Mesendoderm (in vitro differentiated cells): ENCODE measurements at regions not wholly inside any gene's neighbourhood (a gene's known extent, or its start where the extent isn't known, plus 50 kb on each side); places are given as distances from the start of the nearest gene placed in this dataset.

ENCODE experiments used
- DNase-seq: peaks from one replicate; pipeline ENCODE4 v3.0.0; 2013
- H2AK5ac ChIP-seq: 2 replicates; pipeline ENCODE4 v1.6.1; 2013; ENCODE audit warnings: low read length, inconsistent platforms
- H2BK120ac ChIP-seq: 2 replicates; pipeline ENCODE4 v1.6.1; 2013; ENCODE audit warnings: low read depth, mild to moderate bottlenecking, low read length, moderate library complexity, mixed read lengths
- H2BK15ac ChIP-seq: replicated peaks from 2 replicates; pipeline ENCODE4 v1.6.1; 2013; ENCODE audit warnings: low read depth, mild to moderate bottlenecking, moderate library complexity
- H2BK5ac ChIP-seq: 2 replicates; pipeline ENCODE4 v1.6.1; 2013; ENCODE audit warnings: low read length, inconsistent platforms
- H3K18ac ChIP-seq: 2 replicates; pipeline ENCODE4 v1.6.1; 2013; ENCODE audit warnings: mild to moderate bottlenecking, low read length, mixed read lengths
- H3K23ac ChIP-seq: one replicate; pipeline ENCODE4 v1.6.1; 2013; ENCODE audit warnings: low read length
- H3K27ac ChIP-seq: 2 replicates; pipeline ENCODE4 v1.5.1; 2013; ENCODE audit warnings: low read depth, mild to moderate bottlenecking, inconsistent platforms, low read length, moderate library complexity
- H3K27me3 ChIP-seq: 2 replicates; pipeline ENCODE4 v1.6.1; 2013; ENCODE audit warnings: low read length, control low read depth, mild to moderate bottlenecking, inconsistent platforms; ENCODE audit not compliant: insufficient read depth, poor library complexity
- H3K36me3 ChIP-seq: 2 replicates; pipeline ENCODE4 v1.6.1; 2013; ENCODE audit warnings: low read length, inconsistent platforms; ENCODE audit not compliant: control insufficient read depth, insufficient read depth
- H3K4ac ChIP-seq: one replicate; pipeline ENCODE4 v1.6.1; 2013; ENCODE audit warnings: low read depth, mild to moderate bottlenecking, low read length, moderate library complexity
- H3K4me1 ChIP-seq: 2 replicates; pipeline ENCODE4 v1.6.1; 2013; ENCODE audit warnings: low read depth, low read length, inconsistent platforms; ENCODE audit not compliant: control insufficient read depth
- H3K4me2 ChIP-seq: 2 replicates; pipeline ENCODE4 v1.6.1; 2013; ENCODE audit warnings: low read length
- H3K4me3 ChIP-seq: 2 replicates; pipeline ENCODE4 v1.5.1; 2013; ENCODE audit warnings: mild to moderate bottlenecking, low read length
- H3K56ac ChIP-seq: one replicate; pipeline ENCODE4 v1.6.1; 2013; ENCODE audit warnings: low read length
- H3K79me1 ChIP-seq: 2 replicates; pipeline ENCODE4 v1.6.1; 2013; ENCODE audit warnings: low read length, inconsistent platforms
- H3K79me2 ChIP-seq: 2 replicates; pipeline ENCODE4 v1.6.1; 2013; ENCODE audit warnings: mild to moderate bottlenecking, low read length; ENCODE audit not compliant: control insufficient read depth, insufficient read depth
- H3K9ac ChIP-seq: 2 replicates; pipeline ENCODE4 v1.6.1; 2013; ENCODE audit warnings: low read length, inconsistent platforms
- H4K5ac ChIP-seq: one replicate; pipeline ENCODE4 v1.6.1; 2013; ENCODE audit warnings: low read length
- H4K8ac ChIP-seq: one replicate; pipeline ENCODE4 v1.6.1; 2013; ENCODE audit warnings: low read depth, mild to moderate bottlenecking, control low read depth, low read length, moderate library complexity
- WGBS: extraction: QIAGEN DNeasy Blood & Tissue Kit; methylation state at CpG from one replicate; pipeline ENCODE4 v1.1.7; 2013; ENCODE audit warnings: low lambda C conversion rate, missing lambda C conversion rate; ENCODE audit not compliant: insufficient coverage; ENCODE audit errors: extremely low coverage; 5-methylcytosine and 5-hydroxymethylcytosine counted together

- H4K5ac ChIP-seq: no peak overlapping the region
- H4K8ac ChIP-seq: no peak overlapping the region
- no peaks in the 10 kb centered on the region for H3K79me2 ChIP-seq
- no peak overlapping the region for H3K23ac ChIP-seq
- no peak overlapping the region for H3K4ac ChIP-seq
- no peaks in the 10 kb centered on the region for H3K27me3 ChIP-seq
- no CpG with 5 or more reads among the region's 3 CpGs for WGBS
- H2BK120ac ChIP-seq: no peak overlapping the region
- no peaks in the 10 kb centered on the region for H3K36me3 ChIP-seq
- no peak overlapping the region for H3K4me3 ChIP-seq
- no peak overlapping the region for H3K27ac ChIP-seq
- no peak overlapping the region for H2AK5ac ChIP-seq
- no peak overlapping the region for H3K9ac ChIP-seq
- H3K4me2 ChIP-seq: no peak overlapping the region
- H3K56ac ChIP-seq: no peak overlapping the region
- H3K79me1 ChIP-seq: no peaks in the 10 kb centered on the region
- H3K18ac ChIP-seq: no peak overlapping the region
- peaks cover 2% of the 10 kb centered on the region for H3K4me1 ChIP-seq
- no peak overlapping the region for H2BK5ac ChIP-seq
- H2BK15ac ChIP-seq: no peak overlapping the region
- DNase-seq: no peak
Observed at GRCh38 chr5:136513430-136513829, 148.1 kb upstream of the TRPC7 start.

GRCh38 chr5:136511046-136511445 lies 145.7 kb upstream of the TRPC7 start:
- no peaks in the 10 kb centered on the region for H3K36me3 ChIP-seq

DNA sequence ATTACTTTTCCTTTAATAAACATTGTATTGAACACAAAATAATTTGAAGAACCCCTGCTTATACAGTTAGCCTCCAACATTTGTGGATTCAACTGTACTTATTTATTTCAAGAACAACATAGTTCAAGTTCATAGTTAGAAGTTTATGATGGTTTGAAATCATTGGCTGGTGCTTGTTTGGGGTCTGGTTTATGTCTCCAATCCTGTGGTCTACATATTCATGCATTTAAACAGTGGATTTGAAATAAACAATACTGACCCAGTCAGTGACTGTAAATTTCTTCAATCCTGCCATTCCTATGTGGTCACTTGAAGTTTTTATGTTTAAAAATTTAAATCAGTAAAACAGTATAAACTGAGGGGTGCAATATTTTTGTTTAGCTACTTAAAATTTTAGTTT lies 145.1 kb upstream of the TRPC7 start:
- H3K79me2 ChIP-seq: no peaks in the 10 kb centered on the region
- no peak overlapping the region for H3K56ac ChIP-seq
- no peak overlapping the region for H2BK5ac ChIP-seq
- no peak overlapping the region for H3K9ac ChIP-seq
- DNase-seq: no peak
- no peak overlapping the region for H3K4ac ChIP-seq
- H2AK5ac ChIP-seq: no peak overlapping the region
- no peaks in the 10 kb centered on the region for H3K36me3 ChIP-seq
- H2BK120ac ChIP-seq: no peak overlapping the region
- no peaks in the 10 kb centered on the region for H3K27me3 ChIP-seq
- H3K4me1 ChIP-seq: no peaks in the 10 kb centered on the region
- H3K79me1 ChIP-seq: no peaks in the 10 kb centered on the region
- H3K4me3 ChIP-seq: no peak overlapping the region
- H4K8ac ChIP-seq: no peak overlapping the region
- H2BK15ac ChIP-seq: no peak overlapping the region
- no peak overlapping the region for H3K18ac ChIP-seq
- no peak overlapping the region for H3K4me2 ChIP-seq
- H3K23ac ChIP-seq: no peak overlapping the region
- H4K5ac ChIP-seq: no peak overlapping the region
- no peak overlapping the region for H3K27ac ChIP-seq

More at GRCh38 chr5:136511046-136511445, 145.7 kb upstream of the TRPC7 start:
- no peak overlapping the region for H3K23ac ChIP-seq
- no peak overlapping the region for H2AK5ac ChIP-seq
- H3K4me2 ChIP-seq: no peak overlapping the region
- no peaks in the 10 kb centered on the region for H3K79me1 ChIP-seq
- no peak overlapping the region for H3K9ac ChIP-seq
- no peak overlapping the region for H3K18ac ChIP-seq
- H2BK15ac ChIP-seq: peak overlapping the region; percentile 87
- H2BK5ac ChIP-seq: no peak overlapping the region
- no peaks in the 10 kb centered on the region for H3K4me1 ChIP-seq
- no peak overlapping the region for H3K56ac ChIP-seq
- H3K4me3 ChIP-seq: no peak overlapping the region
- peak; percentile 37 for DNase-seq
- no peaks in the 10 kb centered on the region for H3K79me2 ChIP-seq
- H3K27ac ChIP-seq: no peak overlapping the region
- no peak overlapping the region for H4K8ac ChIP-seq
- no peaks in the 10 kb centered on the region for H3K27me3 ChIP-seq
- no peak overlapping the region for H4K5ac ChIP-seq
- no peak overlapping the region for H3K4ac ChIP-seq
- WGBS: no CpG with 5 or more reads among the region's 3 CpGs
- no peak overlapping the region for H2BK120ac ChIP-seq

DNA sequence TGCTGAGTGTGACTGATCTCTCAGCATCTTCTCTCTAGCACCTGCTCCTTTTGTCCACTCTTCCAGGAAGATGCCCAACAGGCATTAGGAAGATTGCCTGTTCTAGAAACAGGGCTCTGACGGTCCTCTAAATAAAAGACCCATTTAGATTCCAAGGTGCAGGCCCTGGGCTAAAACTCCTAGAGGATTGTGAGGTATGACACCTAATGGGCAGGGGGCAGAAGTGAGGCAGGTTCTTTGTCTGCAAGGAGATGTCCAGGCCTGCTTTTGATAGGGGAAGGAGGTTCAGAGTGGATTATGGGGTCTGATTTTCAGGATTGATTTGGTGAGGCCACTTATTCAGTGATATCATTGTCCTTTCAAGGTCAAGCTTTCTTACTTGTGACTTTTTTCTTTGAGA lies 140.8 kb upstream of the TRPC7 start:
- Histone ChIP-seq H4K8ac (no peak overlapping the region), H3K36me3 (no peaks in the 10 kb centered on the region), H3K23ac (no peak overlapping the region), H2BK15ac (no peak overlapping the region), H3K4ac (no peak overlapping the region), H3K27ac (no peak overlapping the region), H2BK5ac (no peak overlapping the region), H3K4me2 (no peak overlapping the region), H2AK5ac (no peak overlapping the region), H3K9ac (no peak overlapping the region), H4K5ac (no peak overlapping the region), H3K18ac (no peak overlapping the region), H3K4me1 (no peaks in the 10 kb centered on the region), H2BK120ac (no peak overlapping the region), H3K27me3 (no peaks in the 10 kb centered on the region), H3K4me3 (no peak overlapping the region), H3K79me2 (no peaks in the 10 kb centered on the region), H3K56ac (no peak overlapping the region), H3K79me1 (no peaks in the 10 kb centered on the region)
- peak; percentile 52 for DNase-seq
- WGBS: no CpG with 5 or more reads among the region's 1 CpG

DNA sequence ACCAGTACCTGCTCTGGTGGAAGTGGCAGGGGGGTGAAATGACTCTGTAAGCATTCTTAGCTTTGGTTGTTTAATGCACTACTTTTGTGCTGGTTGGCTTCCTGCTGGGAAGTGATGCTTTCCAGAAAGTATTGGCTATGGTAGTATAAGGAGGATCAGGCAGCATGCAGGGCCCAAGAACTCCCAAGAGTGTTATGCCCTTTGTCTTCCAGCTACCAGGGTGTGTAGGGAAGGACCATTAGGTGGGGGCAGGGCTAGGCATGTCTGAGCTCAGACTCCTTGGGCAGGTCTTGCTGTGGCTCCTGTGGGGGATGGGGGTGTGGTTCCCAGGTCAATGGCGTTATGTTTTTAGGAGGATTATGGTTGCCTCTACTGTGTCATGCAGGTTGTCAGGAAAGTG lies 135.8 kb upstream of the TRPC7 start:
- H3K79me2 ChIP-seq: no peaks in the 10 kb centered on the region
- no peak overlapping the region for H3K27ac ChIP-seq
- no peak overlapping the region for H3K4ac ChIP-seq
- H2BK120ac ChIP-seq: no peak overlapping the region
- WGBS: no CpG with 5 or more reads among the region's 1 CpG
- H3K79me1 ChIP-seq: no peaks in the 10 kb centered on the region
- H4K5ac ChIP-seq: no peak overlapping the region
- no peak overlapping the region for H3K18ac ChIP-seq
- H3K36me3 ChIP-seq: no peaks in the 10 kb centered on the region
- no peak for DNase-seq
- no peaks in the 10 kb centered on the region for H3K4me1 ChIP-seq
- H3K9ac ChIP-seq: no peak overlapping the region
- H2BK5ac ChIP-seq: no peak overlapping the region
- no peaks in the 10 kb centered on the region for H3K27me3 ChIP-seq
- no peak overlapping the region for H3K23ac ChIP-seq
- no peak overlapping the region for H2BK15ac ChIP-seq
- H3K56ac ChIP-seq: no peak overlapping the region
- H4K8ac ChIP-seq: no peak overlapping the region
- no peak overlapping the region for H2AK5ac ChIP-seq
- no peak overlapping the region for H3K4me3 ChIP-seq
- H3K4me2 ChIP-seq: no peak overlapping the region

DNA sequence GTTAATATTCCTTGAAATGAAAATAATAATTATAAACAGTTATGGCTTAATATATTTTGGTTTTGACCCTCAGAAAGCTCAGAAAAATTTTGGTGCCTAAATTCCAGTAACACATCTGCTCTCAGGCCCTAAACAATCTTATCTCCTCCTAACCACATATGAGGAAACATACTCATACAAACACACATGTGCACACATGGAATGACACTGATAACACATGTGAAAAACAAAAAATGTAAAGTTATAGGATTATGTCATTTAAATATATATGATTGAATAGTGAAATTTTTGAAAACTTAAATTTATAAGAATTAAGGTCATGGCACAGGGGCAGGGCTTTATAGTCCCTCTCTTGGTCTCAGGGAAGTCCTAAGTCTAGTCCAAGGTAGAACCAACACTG lies 127.2 kb upstream of the TRPC7 start:
- Histone ChIP-seq H4K8ac (no peak overlapping the region), H3K27ac (no peak overlapping the region), H3K18ac (no peak overlapping the region), H2AK5ac (no peak overlapping the region), H3K4me3 (no peak overlapping the region), H2BK15ac (no peak overlapping the region), H3K4me2 (no peak overlapping the region), H3K4me1 (no peaks in the 10 kb centered on the region), H3K9ac (no peak overlapping the region), H2BK120ac (no peak overlapping the region), H3K36me3 (no peaks in the 10 kb centered on the region), H3K56ac (no peak overlapping the region), H3K27me3 (no peaks in the 10 kb centered on the region), H2BK5ac (no peak overlapping the region), H3K23ac (no peak overlapping the region), H3K79me2 (no peaks in the 10 kb centered on the region), H3K79me1 (no peaks in the 10 kb centered on the region), H3K4ac (no peak overlapping the region), H4K5ac (no peak overlapping the region)
- no peak for DNase-seq
